SH-SY5Y (cell line): ENCODE measurements at regions not wholly inside any gene's neighbourhood (a gene's known extent, or its start where the extent isn't known, plus 50 kb on each side); places are given as distances from the start of the nearest gene placed in this dataset.

Source experiments
- GATA2 ChIP-seq: IDR thresholded peaks from 2 replicates; pipeline ENCODE4 v1.6.1; 2011; ENCODE audit warnings: mild to moderate bottlenecking, low read depth, low read length
- GATA3 ChIP-seq: IDR thresholded peaks from 2 replicates; pipeline ENCODE4 v1.6.1; 2011; ENCODE audit warnings: low read depth, mild to moderate bottlenecking, low read length, moderate library complexity

- TF ChIP-seq GATA2 (no peak), GATA3 (no peak)
Measured at GRCh38 chr1:87735750-87736149, 407.1 kb downstream of the LMO4 start.
